ENCODE measurements at regions not wholly inside any gene's neighbourhood (a gene's known extent, or its start where the extent isn't known, plus 50 kb on each side); places are given as distances from the start of the nearest gene placed in this dataset.

- Histone ChIP-seq H3K36me3 (ENCODE audit: control insufficient read depth in 2 of 2, extremely low read depth in 1 of 2, insufficient read depth in 2 of 2, low read length in 2 of 2) (no peaks in the 10 kb centered on the region), H3K9ac (replicated peaks; ENCODE audit: extremely low read depth, insufficient read depth, low read length) (no peak overlapping the region), H3K27me3 (ENCODE audit: control insufficient read depth in 2 of 2, insufficient read depth in 2 of 2, low read length in 2 of 2) (peaks cover 5 to 6% of the 10 kb centered on the region in 2 experiments), H3K79me2 (ENCODE audit: control insufficient read depth, insufficient read depth, low read length) (no peaks in the 10 kb centered on the region), H2AFZ (ENCODE audit: low read depth, low read length) (no peak overlapping the region), H3K9me1 (replicated peaks; ENCODE audit: control insufficient read depth, extremely low read depth, insufficient read depth, low read length) (no peaks in the 10 kb centered on the region), H3K4me2 (ENCODE audit: insufficient read depth, low read length) (no peak overlapping the region), H3K27ac (ENCODE audit: insufficient read depth, low read depth, low read length) (no peak overlapping the region), H3K9me3 (replicated peaks; ENCODE audit: control insufficient read depth, insufficient read depth, low read length) (no peaks in the 10 kb centered on the region), H3K4me3 (replicated peaks in 1 of 3; ENCODE audit: insufficient read depth in 1 of 3, low read depth in 1 of 3, low read length in 3 of 3) (no peak overlapping the region), H4K20me1 (replicated peaks; ENCODE audit: control insufficient read depth, extremely low read depth, insufficient read depth, low read length) (no peaks in the 10 kb centered on the region), H3K4me1 (ENCODE audit: control insufficient read depth, extremely low read depth, insufficient read depth, low read length) (no peaks in the 10 kb centered on the region)
- intact Hi-C loops (cut with micrococcal nuclease), result no loop called here
- dilution Hi-C loops (cut with MboI; ENCODE audit: extremely low pct_ligation_motif_present, low sequenced_read_pairs), result no loop called here
- ChIA-PET POLR2A (no interaction called here), CTCF (interaction anchor here (1.1 kb wide), 1 partner anchor 14 kb away, joined by 5 read pairs; no protein-coding TSS in a partner anchor)
- TF ChIP-seq EZH2 (IDR thresholded peaks at IDR 0.05; ENCODE audit: borderline replicate concordance, low read depth, low read length, severe bottlenecking) (no peak), FOS (IDR thresholded peaks at IDR 0.05; ENCODE audit: borderline replicate concordance, insufficient read depth, low read length) (no peak), JUN (IDR thresholded peaks at IDR 0.05; ENCODE audit: borderline replicate concordance, insufficient read depth, insufficient read length, low read depth) (no peak), CTCF (IDR thresholded peaks at IDR 0.05; ENCODE audit: extremely low read depth in 1 of 2, insufficient read depth in 1 of 2, low read depth in 1 of 2, low read length in 2 of 2) (no peak), GATA2 (IDR thresholded peaks at IDR 0.05; ENCODE audit: insufficient read depth, insufficient read length, low read depth, low read length) (no peak), MYC (IDR thresholded peaks at IDR 0.05; ENCODE audit: low read depth, low read length) (no peak), POLR2AphosphoS5 (IDR thresholded peaks at IDR 0.05; ENCODE audit: insufficient read depth, low read depth, low read length) (no peak), POLR2A (IDR thresholded peaks at IDR 0.05; ENCODE audit: low read depth, low read length) (no peak), MAX (IDR thresholded peaks at IDR 0.05; ENCODE audit: insufficient read depth, insufficient read length) (no peak)
- no TSS peak for BruUV-seq (replicated peaks)
- FAIRE-seq, result no peak
- no peak for DNase-seq (ENCODE audit: low read depth, low spot score)
Observed at GRCh38 chr13:29909975-29910674, 59.7 kb upstream of the UBL3 start.
